ENCODE measurements at regions not wholly inside any gene's neighbourhood (a gene's known extent, or its start where the extent isn't known, plus 50 kb on each side); places are given as distances from the start of the nearest gene placed in this dataset.

DNA sequence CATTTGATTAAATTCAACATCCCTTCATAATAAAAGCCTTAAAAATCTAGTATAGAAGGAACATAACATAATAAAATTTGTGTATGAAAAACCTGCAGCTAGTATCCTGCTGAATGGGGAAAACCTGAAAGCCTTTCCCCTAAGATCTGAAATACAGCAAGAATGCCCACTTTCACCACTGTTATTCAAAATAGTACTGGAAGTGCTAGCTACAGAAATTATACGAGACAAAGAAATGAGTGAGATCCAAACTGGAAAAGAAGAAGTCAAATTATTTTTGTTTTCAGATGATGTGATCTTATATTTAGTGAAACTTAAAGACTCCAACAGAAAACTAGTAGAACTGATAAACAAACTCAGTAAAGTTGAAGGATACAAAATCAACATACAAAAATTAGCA lies 152.9 kb downstream of the RTL3 start:
- TF ChIP-seq, protein P1, sequence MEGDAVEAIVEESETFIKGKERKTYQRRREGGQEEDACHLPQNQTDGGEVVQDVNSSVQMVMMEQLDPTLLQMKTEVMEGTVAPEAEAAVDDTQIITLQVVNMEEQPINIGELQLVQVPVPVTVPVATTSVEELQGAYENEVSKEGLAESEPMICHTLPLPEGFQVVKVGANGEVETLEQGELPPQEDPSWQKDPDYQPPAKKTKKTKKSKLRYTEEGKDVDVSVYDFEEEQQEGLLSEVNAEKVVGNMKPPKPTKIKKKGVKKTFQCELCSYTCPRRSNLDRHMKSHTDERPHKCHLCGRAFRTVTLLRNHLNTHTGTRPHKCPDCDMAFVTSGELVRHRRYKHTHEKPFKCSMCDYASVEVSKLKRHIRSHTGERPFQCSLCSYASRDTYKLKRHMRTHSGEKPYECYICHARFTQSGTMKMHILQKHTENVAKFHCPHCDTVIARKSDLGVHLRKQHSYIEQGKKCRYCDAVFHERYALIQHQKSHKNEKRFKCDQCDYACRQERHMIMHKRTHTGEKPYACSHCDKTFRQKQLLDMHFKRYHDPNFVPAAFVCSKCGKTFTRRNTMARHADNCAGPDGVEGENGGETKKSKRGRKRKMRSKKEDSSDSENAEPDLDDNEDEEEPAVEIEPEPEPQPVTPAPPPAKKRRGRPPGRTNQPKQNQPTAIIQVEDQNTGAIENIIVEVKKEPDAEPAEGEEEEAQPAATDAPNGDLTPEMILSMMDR (IDR thresholded peaks at IDR 0.05): no peak
- no peaks in the 10 kb centered on the region for H3K4me1 Mint-ChIP-seq
- no peak overlapping the region for H3K4me3 Mint-ChIP-seq
- ATAC-seq: no peak
- no peak overlapping the region for H3K27ac ChIP-seq (ENCODE audit: low read length)
- H3K27me3 ChIP-seq (ENCODE audit: control insufficient read depth, insufficient read depth, low read length): no peaks in the 10 kb centered on the region
- H3K27ac Mint-ChIP-seq: no peak overlapping the region
- no peaks in the 10 kb centered on the region for H3K4me1 ChIP-seq (ENCODE audit: control insufficient read depth, insufficient read depth, low read length)
- peaks cover 0 to 14% of the 10 kb centered on the region in 2 donors for H3K27me3 Mint-ChIP-seq (ENCODE audit: low read depth in 2 of 2)
- no CpG with 5 or more reads among the region's 1 CpG for WGBS (ENCODE audit: insufficient coverage)
- no peak for DNase-seq
- H3K9me3 ChIP-seq (ENCODE audit: control insufficient read depth, insufficient read depth, low read length): no peaks in the 10 kb centered on the region
- H3K4me3 ChIP-seq (ENCODE audit: low read length): no peak overlapping the region
- no peaks in the 10 kb centered on the region for H3K9me3 Mint-ChIP-seq
- H3K36me3 Mint-ChIP-seq: no peaks in the 10 kb centered on the region
- no peaks in the 10 kb centered on the region for H3K36me3 ChIP-seq (ENCODE audit: control insufficient read depth, insufficient read depth, low read length)
- intact Hi-C loops (cut with micrococcal nuclease): no loop called here

DNA sequence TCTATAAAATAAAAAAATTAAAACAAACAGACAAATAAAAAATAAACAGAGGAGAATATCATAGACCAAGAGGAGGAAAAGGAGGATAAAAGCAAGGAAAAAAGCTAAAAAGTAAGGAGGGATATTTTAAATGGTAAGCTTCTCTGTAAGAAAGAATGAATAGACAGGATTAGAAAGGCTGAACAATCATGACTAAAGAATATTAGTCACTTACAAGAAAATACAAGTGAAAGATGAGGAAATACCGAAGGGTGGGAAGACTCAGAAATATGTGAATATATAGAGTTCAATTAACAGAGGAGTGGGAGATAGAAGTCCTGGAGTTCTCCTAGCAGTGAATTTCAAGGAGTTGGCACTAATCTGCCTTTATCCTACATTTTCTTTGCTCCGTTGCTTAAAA lies 162.6 kb downstream of the RTL3 start:
- whole genome bisulfite sequencing (ENCODE audit: insufficient coverage): 100% methylated on average over 1 of the region's 2 CpGs
- Histone ChIP-seq H3K27me3 (ENCODE audit: control insufficient read depth, insufficient read depth, low read length) (no peaks in the 10 kb centered on the region), H3K4me3 (ENCODE audit: low read length) (no peak overlapping the region), H3K36me3 (ENCODE audit: control insufficient read depth, insufficient read depth, low read length) (no peaks in the 10 kb centered on the region), H3K27ac (ENCODE audit: low read length) (no peak overlapping the region), H3K4me1 (ENCODE audit: control insufficient read depth, insufficient read depth, low read length) (no peaks in the 10 kb centered on the region), H3K9me3 (ENCODE audit: control insufficient read depth, insufficient read depth, low read length) (no peaks in the 10 kb centered on the region)
- no peak for ATAC-seq
- Mint-ChIP-seq H3K4me3 (no peak overlapping the region), H3K4me1 (no peaks in the 10 kb centered on the region), H3K27me3 (ENCODE audit: low read depth in 2 of 2) (peaks cover 5 to 13% of the 10 kb centered on the region in 2 donors), H3K27ac (no peak overlapping the region), H3K36me3 (no peaks in the 10 kb centered on the region), H3K9me3 (no peaks in the 10 kb centered on the region)
- DNase-seq: no peak
- TF ChIP-seq, protein P1 (IDR thresholded peaks at IDR 0.05): no peak
- intact Hi-C loops (cut with micrococcal nuclease): no loop called here

DNA sequence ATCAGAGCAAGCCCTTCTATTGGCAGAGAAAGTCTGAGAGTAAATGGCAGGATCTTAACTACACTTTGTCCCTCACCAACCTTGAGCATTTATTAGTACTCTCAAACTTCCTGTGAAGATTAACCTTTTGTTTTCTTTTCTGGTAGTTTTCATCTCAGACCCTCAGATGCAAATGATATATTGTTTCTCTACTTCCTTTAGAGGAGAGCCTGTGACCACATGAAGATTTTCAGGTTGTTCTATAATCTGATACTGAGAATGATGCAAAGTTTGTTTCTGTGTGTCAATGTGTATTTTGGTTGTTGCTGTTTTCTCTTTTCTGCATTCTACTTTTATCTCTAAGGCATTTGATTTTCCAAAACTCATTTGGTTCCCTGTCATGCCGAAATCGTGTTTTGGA lies 165.8 kb upstream of the CYSLTR1 start:
- no peak overlapping the region for H3K4me3 ChIP-seq (ENCODE audit: low read length)
- H3K4me1 Mint-ChIP-seq: no peaks in the 10 kb centered on the region
- H3K9me3 ChIP-seq (ENCODE audit: control insufficient read depth, insufficient read depth, low read length): no peaks in the 10 kb centered on the region
- H3K4me1 ChIP-seq (ENCODE audit: control insufficient read depth, insufficient read depth, low read length): no peaks in the 10 kb centered on the region
- H3K27ac Mint-ChIP-seq: no peak overlapping the region
- intact Hi-C loops (cut with micrococcal nuclease): no loop called here
- no peaks in the 10 kb centered on the region for H3K36me3 ChIP-seq (ENCODE audit: control insufficient read depth, insufficient read depth, low read length)
- no peaks in the 10 kb centered on the region for H3K9me3 Mint-ChIP-seq
- peaks cover 8 to 13% of the 10 kb centered on the region in 2 donors for H3K27me3 Mint-ChIP-seq (ENCODE audit: low read depth in 2 of 2)
- H3K36me3 Mint-ChIP-seq: no peaks in the 10 kb centered on the region
- H3K4me3 Mint-ChIP-seq: no peak overlapping the region
- WGBS (ENCODE audit: insufficient coverage): 100% methylated on average over 2 of the region's 2 CpGs
- no peak for ATAC-seq
- H3K27ac ChIP-seq (ENCODE audit: low read length): no peak overlapping the region
- H3K27me3 ChIP-seq (ENCODE audit: control insufficient read depth, insufficient read depth, low read length): no peaks in the 10 kb centered on the region
- TF ChIP-seq, protein P1 (IDR thresholded peaks at IDR 0.05): no peak
- no peak for DNase-seq

DNA sequence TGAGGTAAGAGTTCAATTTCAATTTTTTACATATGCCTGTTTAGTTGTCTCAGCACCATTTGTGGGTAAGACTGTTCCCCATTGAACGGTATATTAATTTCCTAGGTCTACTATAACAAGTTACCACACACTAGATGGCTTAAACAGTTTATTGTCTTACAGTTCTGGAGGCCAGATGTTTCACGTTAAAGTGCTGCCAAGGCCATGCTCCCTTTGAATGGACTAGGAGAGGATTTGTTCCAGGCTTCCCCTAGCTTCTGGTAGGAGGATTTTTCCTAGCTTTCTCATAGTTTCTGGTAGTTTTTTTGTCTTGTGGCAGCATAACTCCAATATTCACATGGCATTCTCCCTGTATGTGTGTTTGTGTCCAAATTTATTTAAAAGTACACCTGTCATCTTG lies 149.3 kb upstream of the CYSLTR1 start:
- no peaks in the 10 kb centered on the region for H3K4me1 ChIP-seq (ENCODE audit: control insufficient read depth, insufficient read depth, low read length)
- H3K4me3 ChIP-seq (ENCODE audit: low read length): no peak overlapping the region
- Mint-ChIP-seq H3K36me3 (no peaks in the 10 kb centered on the region), H3K27me3 (ENCODE audit: low read depth in 2 of 2) (peaks cover 4 to 5% of the 10 kb centered on the region in 2 donors), H3K9me3 (peaks cover 0 to 2% of the 10 kb centered on the region in 2 donors), H3K4me1 (no peaks in the 10 kb centered on the region), H3K27ac (no peak overlapping the region), H3K4me3 (no peak overlapping the region)
- ATAC-seq: no peak
- no peaks in the 10 kb centered on the region for H3K27me3 ChIP-seq (ENCODE audit: control insufficient read depth, insufficient read depth, low read length)
- no CpG with 5 or more reads among the region's 2 CpGs for WGBS (ENCODE audit: insufficient coverage)
- no peaks in the 10 kb centered on the region for H3K9me3 ChIP-seq (ENCODE audit: control insufficient read depth, insufficient read depth, low read length)
- no peak overlapping the region for H3K27ac ChIP-seq (ENCODE audit: low read length)
- TF ChIP-seq, protein P1 (IDR thresholded peaks at IDR 0.05): no peak
- intact Hi-C loops (cut with micrococcal nuclease): no loop called here
- no peaks in the 10 kb centered on the region for H3K36me3 ChIP-seq (ENCODE audit: control insufficient read depth, insufficient read depth, low read length)
- no peak for DNase-seq
